GM10266 (cell line): ENCODE measurements at regions not wholly inside any gene's neighbourhood (a gene's known extent, or its start where the extent isn't known, plus 50 kb on each side); places are given as distances from the start of the nearest gene placed in this dataset.

ENCODE experiments used
- DNase-seq: peaks from one replicate; pipeline ENCODE4 v3.0.0; 2012; ENCODE audit errors: extremely low spot score
- CTCF ChIP-seq: IDR thresholded peaks from 2 replicates; pipeline ENCODE4 v1.5.1; 2012; ENCODE audit warnings: mild to moderate bottlenecking, low read depth; ENCODE audit not compliant: control insufficient read depth, insufficient read depth; ENCODE audit errors: missing control alignments

DNA sequence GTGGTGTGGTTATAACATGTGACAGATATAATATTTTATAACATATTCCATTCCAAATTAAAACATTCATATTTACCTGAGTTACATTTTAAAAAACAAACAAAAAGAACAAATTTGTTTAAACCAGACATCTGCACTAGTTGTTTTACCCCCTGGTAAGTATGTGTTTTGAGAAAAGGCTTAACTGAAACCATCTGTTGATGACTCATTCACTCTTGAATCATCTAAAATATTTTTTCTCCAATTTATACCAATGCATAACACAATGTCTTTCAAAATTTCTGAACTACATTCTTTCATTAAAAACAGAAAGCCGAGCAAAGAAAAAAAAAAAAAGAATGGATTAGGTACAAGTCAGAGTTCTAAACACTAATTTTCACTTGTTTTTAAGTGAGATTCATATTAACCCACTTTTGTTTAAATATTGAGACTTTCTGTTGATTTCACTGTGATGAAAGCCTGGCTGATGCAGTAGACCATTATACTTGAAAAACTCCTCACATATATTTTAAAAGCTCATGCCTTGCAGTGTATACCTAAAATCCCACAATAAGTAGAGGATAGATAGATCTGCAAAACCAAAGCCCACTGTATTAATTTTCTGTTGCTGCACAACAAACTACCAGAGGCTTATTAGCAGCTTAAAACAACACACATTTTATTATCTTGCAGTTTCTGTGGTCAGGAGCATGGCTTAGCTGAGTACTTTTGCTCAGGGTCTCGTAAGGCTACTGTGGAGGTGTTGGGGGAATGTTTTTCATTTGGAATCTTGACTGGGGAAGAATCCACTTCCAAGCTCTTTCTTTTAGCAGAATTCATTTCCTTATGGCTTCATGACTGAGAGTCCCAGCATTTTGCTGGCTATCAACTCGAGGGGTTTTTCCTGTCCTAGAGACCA, 221.5 kb downstream of the PCDH18 start:
- no peak for DNase-seq
- no peak for TF ChIP-seq CTCF

- TF ChIP-seq CTCF = no peak
- DNase-seq = no peak
Observed at GRCh38 chr4:137310166-137310565, 222.1 kb downstream of the PCDH18 start.

- TF ChIP-seq CTCF = no peak
- DNase-seq = no peak
Observed at GRCh38 chr4:137309424-137309823, 222.9 kb downstream of the PCDH18 start.

GRCh38 chr4:137307806-137308205, 224.5 kb downstream of the PCDH18 start:
- TF ChIP-seq CTCF = no peak
- no peak for DNase-seq

- TF ChIP-seq CTCF = no peak
Observed at GRCh38 chr4:137300776-137301175, 231.5 kb downstream of the PCDH18 start.

GRCh38 chr4:137299281-137299680, 233.0 kb downstream of the PCDH18 start:
- TF ChIP-seq CTCF = no peak
- DNase-seq = no peak

More at GRCh38 chr4:137300776-137301175, 231.5 kb downstream of the PCDH18 start:
- no peak for DNase-seq

- TF ChIP-seq CTCF = no peak
- DNase-seq = no peak
Observed at GRCh38 chr4:137293281-137293680, 239.0 kb downstream of the PCDH18 start.
